SK-N-SH (cell line): ENCODE measurements at regions not wholly inside any gene's neighbourhood (a gene's known extent, or its start where the extent isn't known, plus 50 kb on each side); places are given as distances from the start of the nearest gene placed in this dataset.

Experiments
- CTCF ChIA-PET: fragments of 300-600, 350-600 bp; formaldehyde crosslinking; extraction: SDS; loops from one replicate; lab custom pipeline; 2021; lab: Yijun Ruan, JAX
- POLR2A ChIA-PET: fragments of 350-600 bp; sonication (Branson Sonifier 250); formaldehyde crosslinking; extraction: SDS; loops from one replicate; lab custom pipeline; 2020; ENCODE audit warnings: antibody characterized with exemption, inconsistent platforms; lab: Yijun Ruan, JAX
- DNase-seq: peaks from one replicate; pipeline ENCODE4 v3.0.0; 2012
- H2AFZ ChIP-seq: fragments of 200-600 bp; sonication (generic); 2 replicates; pipeline ENCODE4 v1.8.1; 2016; ENCODE audit warnings: antibody characterized with exemption, mild to moderate bottlenecking, low read depth
- H3F3A ChIP-seq: fragments of 200-600 bp; sonication (generic); replicated peaks from 2 replicates; pipeline ENCODE3; 2016; ENCODE audit warnings: antibody characterized with exemption, mild to moderate bottlenecking; ENCODE audit not compliant: insufficient read depth
- H3K27ac ChIP-seq, 2 experiments: fragments of 200-500 bp in 1 of 2; fragments of 200-600 bp in 1 of 2; sonication (Bioruptor generic) in 1 of 2; sonication (generic), shearing (Covaris generic) in 1 of 2; 2 replicates each; pipeline versions ENCODE4 v1.5.1 to v1.6.1; 2014 to 2016; ENCODE audit warnings: low read depth in 2 of 2, inconsistent platforms in 1 of 2, low read length in 1 of 2, mild to moderate bottlenecking in 1 of 2, mixed read lengths in 1 of 2
- H3K27me3 ChIP-seq: fragments of 200-600 bp; sonication (generic), shearing (Covaris generic); 2 replicates; pipeline ENCODE4 v1.6.1; 2016; ENCODE audit warnings: mixed run types; ENCODE audit not compliant: insufficient read depth
- H3K36me3 ChIP-seq, 2 experiments: fragments of 200-500 bp in 1 of 2; fragments of 200-600 bp in 1 of 2; sonication (Bioruptor generic) in 1 of 2; sonication (generic) in 1 of 2; replicated peaks in 1 of 2; 2 replicates each; pipeline versions ENCODE3 to v1.5.1; 2014 to 2016; ENCODE audit warnings: low read length in 1 of 2, mild to moderate bottlenecking in 1 of 2; ENCODE audit not compliant: insufficient read depth in 2 of 2, control insufficient read depth in 1 of 2
- H3K4me1 ChIP-seq, 2 experiments: fragments of 200-500 bp in 1 of 2; fragments of 200-600 bp in 1 of 2; sonication (Bioruptor generic) in 1 of 2; sonication (generic), shearing (Covaris generic) in 1 of 2; 2 replicates each; pipeline versions ENCODE4 v1.5.1 to v1.6.1; 2014 to 2016; ENCODE audit warnings: low read depth in 1 of 2, low read length in 1 of 2, mixed run types in 1 of 2; ENCODE audit not compliant: insufficient read depth in 2 of 2, control insufficient read depth in 1 of 2
- H3K4me2 ChIP-seq: fragments of 200-600 bp; sonication (generic), shearing (Covaris generic); 2 replicates; pipeline ENCODE4 v1.6.1; 2017; ENCODE audit warnings: mixed run types
- H3K4me3 ChIP-seq, 2 experiments: fragments of 200-500 bp in 1 of 2; fragments of 200-600 bp in 1 of 2; sonication (Bioruptor generic) in 1 of 2; sonication (generic), shearing (Covaris generic) in 1 of 2; 2 replicates each; pipeline versions ENCODE4 v1.5.1 to v1.8.1; 2014 to 2016; ENCODE audit warnings: low read depth in 2 of 2, inconsistent platforms in 1 of 2, low read length in 1 of 2, mild to moderate bottlenecking in 1 of 2, mixed read lengths in 1 of 2, moderate library complexity in 1 of 2
- H3K79me2 ChIP-seq: fragments of 200-600 bp; sonication (generic); 2 replicates; pipeline ENCODE4 v1.8.1; 2017; ENCODE audit warnings: mild to moderate bottlenecking; ENCODE audit not compliant: insufficient read depth
- H3K9ac ChIP-seq: fragments of 200-600 bp; sonication (generic); 2 replicates; pipeline ENCODE4 v1.6.1; 2017; ENCODE audit warnings: mixed run types
- H3K9me2 ChIP-seq: fragments of 200-600 bp; sonication (generic); 2 replicates; pipeline ENCODE4 v1.6.1; 2017; ENCODE audit warnings: mixed run types
- H3K9me3 ChIP-seq: fragments of 200-600 bp; sonication (generic); 2 replicates; pipeline ENCODE4 v1.6.1; 2017; ENCODE audit warnings: mixed run types, mild to moderate bottlenecking, moderate library complexity
- H4K20me1 ChIP-seq: fragments of 200-600 bp; sonication (generic); 2 replicates; pipeline ENCODE4 v1.6.1; 2017; ENCODE audit warnings: mild to moderate bottlenecking, mixed run types; ENCODE audit not compliant: insufficient read depth
- EZH2phosphoT487 ChIP-seq: fragments of 200-600 bp; sonication (generic); IDR thresholded peaks from 2 replicates; pipeline ENCODE4 v1.6.1; 2017; ENCODE audit warnings: low read depth, mixed run types, mild to moderate bottlenecking, antibody characterized with exemption, moderate library complexity, borderline replicate concordance
- FOSL2 ChIP-seq: IDR thresholded peaks from 2 replicates; pipeline ENCODE4 v1.4.0; 2012; ENCODE audit warnings: low read depth, mild to moderate bottlenecking, moderate library complexity, borderline replicate concordance
- FOXM1 ChIP-seq: IDR thresholded peaks from 2 replicates; pipeline ENCODE4 v1.4.0; 2012; ENCODE audit warnings: low read depth, mild to moderate bottlenecking
- GABPA ChIP-seq: IDR thresholded peaks from 2 replicates; pipeline ENCODE4 v1.4.0; 2012; ENCODE audit warnings: low read depth, mild to moderate bottlenecking
- IRF3 ChIP-seq: fragments of 150-350 bp; IDR thresholded peaks from 2 replicates; pipeline ENCODE4 v1.6.1; 2016; ENCODE audit warnings: mild to moderate bottlenecking, low read depth, low read length
- MXI1 ChIP-seq: IDR thresholded peaks from 2 replicates; pipeline ENCODE4 v1.6.1; 2012; ENCODE audit warnings: mild to moderate bottlenecking, low read depth, low read length, improper control_type of control experiment
- NFIC ChIP-seq: IDR thresholded peaks from 2 replicates; pipeline ENCODE4 v1.4.0; 2012; ENCODE audit warnings: borderline replicate concordance
- POLR2AphosphoS5 ChIP-seq: IDR thresholded peaks from 2 replicates; pipeline ENCODE4 v1.6.1; 2012; ENCODE audit warnings: low read depth, low read length
- REST ChIP-seq: IDR thresholded peaks from 2 replicates; pipeline ENCODE4 v1.6.1; 2012; ENCODE audit warnings: mild to moderate bottlenecking, low read depth, low read length, moderate library complexity
- SIN3A ChIP-seq: IDR thresholded peaks from 2 replicates; pipeline ENCODE4 v1.6.1; 2012; ENCODE audit warnings: low read depth, mild to moderate bottlenecking, low read length, moderate library complexity, borderline replicate concordance
- SMC3 ChIP-seq: IDR thresholded peaks from 2 replicates; pipeline ENCODE4 v1.6.1; 2012; ENCODE audit warnings: low read depth, low read length, improper control_type of control experiment
- TAF1 ChIP-seq: IDR thresholded peaks from 2 replicates; pipeline ENCODE4 v1.6.1; 2012; ENCODE audit warnings: low read depth, mild to moderate bottlenecking, low read length, moderate library complexity, borderline replicate concordance
- TEAD4 ChIP-seq: IDR thresholded peaks from 2 replicates; pipeline ENCODE4 v1.4.0; 2012; ENCODE audit warnings: mild to moderate bottlenecking, borderline replicate concordance; ENCODE audit not compliant: insufficient read depth
- USF1 ChIP-seq: IDR thresholded peaks from 2 replicates; pipeline ENCODE4 v1.4.0; 2012; ENCODE audit warnings: low read depth, borderline replicate concordance
- YY1 ChIP-seq: IDR thresholded peaks from 2 replicates; pipeline ENCODE4 v1.4.0; 2012; ENCODE audit warnings: low read depth, mild to moderate bottlenecking
- WGBS: methylation state at CpG from one replicate; pipeline ENCODE4 v1.1.6; 2017; ENCODE audit warnings: low lambda C conversion rate; 5-methylcytosine and 5-hydroxymethylcytosine counted together
- TF ChIP-seq, protein P1 (sequence below): IDR thresholded peaks from 2 replicates; pipeline ENCODE4 v1.4.0; 2012; ENCODE audit warnings: low read depth, borderline replicate concordance
- TF ChIP-seq, protein P2 (sequence below): fragments of 200-600 bp; sonication (generic); IDR thresholded peaks from 2 replicates; pipeline ENCODE4 v1.6.1; 2017; ENCODE audit warnings: antibody characterized with exemption, mild to moderate bottlenecking, moderate library complexity

DNA sequence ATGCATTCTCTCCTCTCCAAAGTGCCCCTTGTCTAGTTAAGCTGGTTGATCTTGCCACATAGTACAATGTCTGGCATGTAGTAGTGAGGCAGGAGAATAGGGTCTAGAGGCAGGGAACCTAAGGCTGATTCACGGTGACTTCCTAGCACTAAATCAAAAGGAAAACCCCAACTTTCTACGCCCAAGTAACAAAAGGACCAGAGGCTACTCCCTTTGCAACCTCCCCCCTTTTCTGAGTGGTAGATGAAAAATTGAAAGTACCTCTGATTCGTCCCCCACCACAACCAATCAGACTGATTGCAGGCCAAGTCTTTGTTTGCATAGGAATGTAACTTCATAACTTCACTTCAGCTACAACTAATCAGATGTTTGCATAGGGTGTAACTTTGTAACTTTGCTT lies 278.8 kb downstream of the PSAT1 start:
- no peaks in the 10 kb centered on the region for H4K20me1 ChIP-seq
- 0 out of 2 replicates have a peak overlapping the region, but pooled peaks have one; percentile 14 for H2AFZ ChIP-seq
- WGBS, result 93% methylated on average over 3 of the region's 3 CpGs
- TF ChIP-seq MXI1, result no peak
- TF ChIP-seq, protein P1, sequence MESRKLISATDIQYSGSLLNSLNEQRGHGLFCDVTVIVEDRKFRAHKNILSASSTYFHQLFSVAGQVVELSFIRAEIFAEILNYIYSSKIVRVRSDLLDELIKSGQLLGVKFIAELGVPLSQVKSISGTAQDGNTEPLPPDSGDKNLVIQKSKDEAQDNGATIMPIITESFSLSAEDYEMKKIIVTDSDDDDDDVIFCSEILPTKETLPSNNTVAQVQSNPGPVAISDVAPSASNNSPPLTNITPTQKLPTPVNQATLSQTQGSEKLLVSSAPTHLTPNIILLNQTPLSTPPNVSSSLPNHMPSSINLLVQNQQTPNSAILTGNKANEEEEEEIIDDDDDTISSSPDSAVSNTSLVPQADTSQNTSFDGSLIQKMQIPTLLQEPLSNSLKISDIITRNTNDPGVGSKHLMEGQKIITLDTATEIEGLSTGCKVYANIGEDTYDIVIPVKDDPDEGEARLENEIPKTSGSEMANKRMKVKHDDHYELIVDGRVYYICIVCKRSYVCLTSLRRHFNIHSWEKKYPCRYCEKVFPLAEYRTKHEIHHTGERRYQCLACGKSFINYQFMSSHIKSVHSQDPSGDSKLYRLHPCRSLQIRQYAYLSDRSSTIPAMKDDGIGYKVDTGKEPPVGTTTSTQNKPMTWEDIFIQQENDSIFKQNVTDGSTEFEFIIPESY, result no peak
- TF ChIP-seq POLR2AphosphoS5, result no peak
- ChIA-PET CTCF (no interaction called here), POLR2A (no interaction called here)
- peaks cover 3 to 8% of the 10 kb centered on the region in 2 experiments; a peak in 2 of 4 replicates for H3K4me1 ChIP-seq
- no peaks in the 10 kb centered on the region for H3F3A ChIP-seq
- DNase-seq, result no peak
- no peaks in the 10 kb centered on the region for H3K9me2 ChIP-seq
- no peaks in the 10 kb centered on the region for H3K36me3 ChIP-seq
- no peak overlapping the region for H3K9ac ChIP-seq
- no peak overlapping the region for H3K4me2 ChIP-seq
- no peak overlapping the region; a peak in 1 of 4 replicates for H3K27ac ChIP-seq
- no peaks in the 10 kb centered on the region for H3K79me2 ChIP-seq
- no peaks in the 10 kb centered on the region for H3K27me3 ChIP-seq
- H3K4me3 ChIP-seq, result no peak overlapping the region
- H3K9me3 ChIP-seq, result no peaks in the 10 kb centered on the region

- Histone ChIP-seq H2AFZ (no peak overlapping the region), H3K4me2 (no peak overlapping the region), H3K9me3 (no peaks in the 10 kb centered on the region), H3K9ac (no peak overlapping the region), H3K27ac (peak overlapping the region in 1 of 2 experiments; percentile 76; a peak in 2 of 4 replicates), H3K27me3 (no peaks in the 10 kb centered on the region), H3K4me1 (peaks cover 3 to 8% of the 10 kb centered on the region in 2 experiments; a peak in 2 of 4 replicates), H3K36me3 (no peaks in the 10 kb centered on the region), H4K20me1 (no peaks in the 10 kb centered on the region), H3K4me3 (no peak overlapping the region), H3K9me2 (no peaks in the 10 kb centered on the region), H3F3A (no peaks in the 10 kb centered on the region), H3K79me2 (no peaks in the 10 kb centered on the region)
- ChIA-PET CTCF (no interaction called here), POLR2A (no interaction called here)
- 95% methylated on average over 5 of the region's 5 CpGs for WGBS
- no peak for DNase-seq
- TF ChIP-seq GABPA (no peak), TEAD4 (no peak), YY1 (no peak), POLR2AphosphoS5 (no peak), IRF3 (no peak), NFIC (no peak), EZH2phosphoT487 (no peak), REST (no peak), TAF1 (no peak), FOSL2 (no peak), SIN3A (no peak), SMC3 (no peak), FOXM1 (no peak), USF1 (no peak)
- TF ChIP-seq, protein P2, sequence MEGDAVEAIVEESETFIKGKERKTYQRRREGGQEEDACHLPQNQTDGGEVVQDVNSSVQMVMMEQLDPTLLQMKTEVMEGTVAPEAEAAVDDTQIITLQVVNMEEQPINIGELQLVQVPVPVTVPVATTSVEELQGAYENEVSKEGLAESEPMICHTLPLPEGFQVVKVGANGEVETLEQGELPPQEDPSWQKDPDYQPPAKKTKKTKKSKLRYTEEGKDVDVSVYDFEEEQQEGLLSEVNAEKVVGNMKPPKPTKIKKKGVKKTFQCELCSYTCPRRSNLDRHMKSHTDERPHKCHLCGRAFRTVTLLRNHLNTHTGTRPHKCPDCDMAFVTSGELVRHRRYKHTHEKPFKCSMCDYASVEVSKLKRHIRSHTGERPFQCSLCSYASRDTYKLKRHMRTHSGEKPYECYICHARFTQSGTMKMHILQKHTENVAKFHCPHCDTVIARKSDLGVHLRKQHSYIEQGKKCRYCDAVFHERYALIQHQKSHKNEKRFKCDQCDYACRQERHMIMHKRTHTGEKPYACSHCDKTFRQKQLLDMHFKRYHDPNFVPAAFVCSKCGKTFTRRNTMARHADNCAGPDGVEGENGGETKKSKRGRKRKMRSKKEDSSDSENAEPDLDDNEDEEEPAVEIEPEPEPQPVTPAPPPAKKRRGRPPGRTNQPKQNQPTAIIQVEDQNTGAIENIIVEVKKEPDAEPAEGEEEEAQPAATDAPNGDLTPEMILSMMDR, result no peak
Measured at GRCh38 chr9:78577156-78577906, 280.4 kb downstream of the PSAT1 start.
